Activated B cell treated with CpG ODN at 0.5 μM for 24 hours (primary cell): ENCODE measurements at regions not wholly inside any gene's neighbourhood (a gene's known extent, or its start where the extent isn't known, plus 50 kb on each side); places are given as distances from the start of the nearest gene placed in this dataset.
"Not testable (repeated sequence)": the region's sequence is repeated elsewhere in the genome, so short reads cannot be mapped to it uniquely, and the experiment has no call there.

Source experiments
- ATAC-seq: fragments of 200-7000 bp; cut with Tn5 transposase; one replicate; pipeline ENCODE4 v1.10.0; 2021; ENCODE audit warnings: low read depth, mild to moderate bottlenecking, moderate library complexity
- CTCF ChIA-PET: fragments of 350-600 bp; sonication (Branson Sonifier 250); formaldehyde crosslinking; loops from one replicate; lab custom pipeline; 2021; ENCODE audit warnings: antibody characterized with exemption; lab: Charles Lee
- POLR2A ChIA-PET: fragments of 350-600 bp; sonication (Branson Sonifier 250); formaldehyde crosslinking; loops from one replicate; lab custom pipeline; 2021; ENCODE audit warnings: antibody characterized with exemption; lab: Charles Lee
- DNase-seq: peaks from one replicate; pipeline ENCODE4 v3.0.0; 2022
- H3K27ac Mint-ChIP-seq: one replicate; pipeline ENCODE4 v1.8.0; 2020; ENCODE audit warnings: mixed read lengths
- H3K27me3 Mint-ChIP-seq: one replicate; pipeline ENCODE4 v1.8.0; 2021; ENCODE audit warnings: mixed read lengths
- H3K36me3 Mint-ChIP-seq: one replicate; pipeline ENCODE4 v1.8.0; 2021; ENCODE audit warnings: low read depth, mixed read lengths
- H3K4me1 Mint-ChIP-seq: one replicate; pipeline ENCODE4 v1.8.0; 2021; ENCODE audit warnings: mixed read lengths
- H3K4me3 Mint-ChIP-seq: one replicate; pipeline ENCODE4 v1.8.0; 2020; ENCODE audit warnings: mild to moderate bottlenecking, mixed read lengths
- H3K9me3 Mint-ChIP-seq: one replicate; pipeline ENCODE4 v1.8.0; 2020; ENCODE audit warnings: mixed read lengths
- CTCF ChIP-seq: fragments of 200-600 bp; IDR thresholded peaks from one replicate; pipeline ENCODE4 v1.8.0; 2022; ENCODE audit warnings: antibody characterized with exemption, mild to moderate bottlenecking
- intact Hi-C: fragments of 100-400 bp; cut with micrococcal nuclease; formaldehyde crosslinking; loops from one replicate; pipeline ENCODE4 v1.15.1; 2024

- POLR2A ChIA-PET = interaction anchor here (0.5 to 0.6 kb wide), 2 partner anchors 56 to 70 kb away, joined by 3 to 4 read pairs; no protein-coding TSS in a partner anchor
- ATAC-seq = no peak
- TF ChIP-seq CTCF = no peak
- no peak for DNase-seq
- peaks cover 5% of the 10 kb centered on the region for H3K36me3 Mint-ChIP-seq
- no peak overlapping the region for H3K4me3 Mint-ChIP-seq
- H3K27ac Mint-ChIP-seq = no peak overlapping the region
- H3K9me3 Mint-ChIP-seq = peaks cover 22% of the 10 kb centered on the region
- CTCF ChIA-PET = interaction anchor here (0.6 to 0.8 kb wide), 2 partner anchors 47 to 70 kb away, joined by 3 read pairs; no protein-coding TSS in a partner anchor
- intact Hi-C loops = no loop called here
- H3K27me3 Mint-ChIP-seq = peaks cover 4% of the 10 kb centered on the region
- peaks cover 21% of the 10 kb centered on the region for H3K4me1 Mint-ChIP-seq
These were observed 59.4 kb upstream of the FMOD start for GRCh38 chr1:203410182-203410900.

- DNase-seq, H3K4me3 Mint-ChIP-seq, ATAC-seq, H3K36me3 Mint-ChIP-seq, CTCF ChIA-PET, H3K27ac Mint-ChIP-seq, POLR2A ChIA-PET, intact Hi-C loops, H3K27me3 Mint-ChIP-seq: not testable (repeated sequence)
- Mint-ChIP-seq H3K4me1 (peaks cover 21% of the 10 kb centered on the region), H3K9me3 (peaks cover 26% of the 10 kb centered on the region)
These were observed 60.5 kb upstream of the FMOD start for GRCh38 chr1:203411431-203411830.

- ChIA-PET POLR2A (no interaction called here), CTCF (no interaction called here)
- Mint-ChIP-seq H3K27me3 (peaks cover 12% of the 10 kb centered on the region), H3K4me1 (no peaks in the 10 kb centered on the region), H3K27ac (no peak overlapping the region), H3K9me3 (peaks cover 6% of the 10 kb centered on the region), H3K36me3 (no peaks in the 10 kb centered on the region), H3K4me3 (no peak overlapping the region)
- DNase-seq (no peak), ATAC-seq (no peak)
- intact Hi-C loops = no loop called here
- no peak for TF ChIP-seq CTCF
These were observed 56.0 kb upstream of the PRELP start for GRCh38 chr1:203419558-203419957.

GRCh38 chr1:203420263-203420662 lies 55.3 kb upstream of the PRELP start:
- ATAC-seq = no peak
- CTCF ChIA-PET = no interaction called here
- no peak overlapping the region for H3K27ac Mint-ChIP-seq
- no peak overlapping the region for H3K4me3 Mint-ChIP-seq
- DNase-seq = no peak
- peaks cover 12% of the 10 kb centered on the region for H3K27me3 Mint-ChIP-seq
- POLR2A ChIA-PET = no interaction called here
- H3K36me3 Mint-ChIP-seq = no peaks in the 10 kb centered on the region
- no peaks in the 10 kb centered on the region for H3K4me1 Mint-ChIP-seq
- intact Hi-C loops = no loop called here
- no peak for TF ChIP-seq CTCF
- H3K9me3 Mint-ChIP-seq = peaks cover 4% of the 10 kb centered on the region

GRCh38 chr1:203421246-203421645 lies 54.4 kb upstream of the PRELP start:
- Mint-ChIP-seq H3K27ac (no peak overlapping the region), H3K4me3 (no peak overlapping the region), H3K36me3 (no peaks in the 10 kb centered on the region), H3K4me1 (peaks cover 9% of the 10 kb centered on the region), H3K27me3 (peaks cover 12% of the 10 kb centered on the region), H3K9me3 (peaks cover 1% of the 10 kb centered on the region)
- intact Hi-C loops = no loop called here
- ATAC-seq = no peak
- ChIA-PET POLR2A (no interaction called here), CTCF (no interaction called here)
- no peak for TF ChIP-seq CTCF
- DNase-seq = no peak
